DMS53 (cell line): ENCODE measurements at regions not wholly inside any gene's neighbourhood (a gene's known extent, or its start where the extent isn't known, plus 50 kb on each side); places are given as distances from the start of the nearest gene placed in this dataset.
"Not testable (repeated sequence)": the region's sequence is repeated elsewhere in the genome, so short reads cannot be mapped to it uniquely, and the experiment has no call there.

ENCODE experiments used
- DNase-seq: peaks from one replicate; lab custom pipeline; 2025; lab: John Stamatoyannopoulos, UW

DNA sequence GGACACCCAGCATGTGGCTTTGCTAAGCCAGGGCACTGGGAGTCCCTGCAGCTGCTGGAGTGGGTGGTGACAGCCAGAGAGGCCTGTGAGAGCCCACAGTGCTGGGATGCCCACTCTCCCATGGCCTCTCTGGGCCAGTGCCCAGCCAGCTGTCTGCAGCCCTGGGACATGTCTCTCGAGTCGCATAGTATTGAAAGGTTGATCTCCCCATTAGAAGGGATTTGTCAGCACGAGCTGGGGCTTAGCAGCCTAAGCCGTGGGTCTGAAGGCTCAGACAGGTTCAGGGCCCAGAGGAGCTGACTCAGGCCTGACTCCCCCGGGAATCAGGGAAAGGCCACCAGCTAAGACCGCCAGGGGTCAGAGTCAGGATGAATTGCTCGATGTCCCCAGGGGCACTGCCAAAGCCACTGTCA is 53.5 kb downstream of the FOXD2 start:
- no peak for DNase-seq

GRCh38 chr1:47495176-47495713 is 57.4 kb downstream of the FOXD2 start:
- no peak for DNase-seq

DNA sequence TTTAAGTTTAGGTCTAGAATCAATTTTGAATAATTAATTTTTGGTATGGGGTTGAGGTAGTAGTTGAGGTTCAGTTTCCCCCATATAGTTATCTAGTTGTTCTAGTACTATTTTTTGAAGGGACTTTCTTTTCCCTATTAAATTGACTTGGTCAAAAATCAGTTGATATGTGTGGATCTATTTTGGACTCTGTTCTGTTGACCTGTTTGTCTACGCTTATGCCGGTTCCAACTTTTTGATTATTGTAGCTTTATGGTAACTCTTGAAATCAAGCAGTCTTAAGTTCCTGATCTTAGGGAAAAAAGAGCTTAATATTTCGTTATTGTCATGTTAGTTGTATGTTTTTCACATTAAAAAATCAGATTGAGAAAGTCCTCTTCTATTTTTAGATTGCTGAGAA is 60.7 kb downstream of the FOXD2 start:
- DNase-seq, result no peak

DNA sequence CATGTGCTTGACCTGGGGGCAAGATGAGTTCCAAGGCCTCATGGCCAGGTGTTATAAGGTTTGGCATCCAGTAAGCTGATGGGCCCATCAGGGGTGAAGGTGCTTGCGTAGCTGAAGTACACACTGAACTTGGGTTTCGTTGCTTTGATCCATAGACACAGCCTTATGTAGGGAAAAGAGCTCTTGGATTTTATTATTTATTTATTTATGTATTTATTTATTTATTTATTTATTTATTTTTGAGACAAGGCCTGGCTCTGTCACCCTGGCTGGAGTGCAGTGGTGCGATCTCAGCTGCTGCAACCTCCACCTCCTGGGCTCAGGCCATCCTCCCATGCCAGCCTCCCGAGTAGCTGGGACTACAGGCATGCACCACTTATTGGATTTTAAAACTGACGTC is 63.2 kb downstream of the FOXD2 start:
- DNase-seq, result no peak

DNA sequence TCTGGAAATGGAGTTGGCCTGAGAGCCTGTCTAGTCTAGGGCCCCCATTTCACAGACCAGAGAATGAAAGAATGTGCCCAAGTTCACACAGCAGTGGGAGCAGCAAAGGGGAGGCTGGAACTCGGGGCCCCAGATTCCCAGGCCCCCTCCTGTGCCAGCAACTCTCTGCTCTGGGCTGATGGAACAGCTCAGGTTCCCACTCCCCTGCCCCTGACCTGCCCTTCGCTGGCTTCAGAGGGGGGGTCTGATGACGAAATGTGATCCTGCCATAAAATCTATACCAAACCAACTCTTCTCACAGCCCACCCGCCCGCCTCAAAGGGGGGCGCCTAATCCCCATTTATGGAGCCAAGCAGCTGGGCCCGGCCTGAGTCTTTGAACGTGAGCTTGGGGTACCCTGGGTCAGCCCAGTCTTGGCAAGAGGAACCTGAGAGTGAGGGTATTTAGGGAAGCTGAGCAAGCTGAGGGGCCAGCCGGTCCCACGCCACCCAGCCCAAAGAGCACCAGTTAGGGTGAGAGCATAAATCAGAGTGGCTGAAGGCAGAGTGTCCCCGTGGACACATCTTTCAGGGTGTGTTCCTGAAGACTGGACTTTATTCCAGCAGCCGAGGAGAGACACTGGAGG is 65.0 kb downstream of the FOXD2 start:
- no peak for DNase-seq

DNA sequence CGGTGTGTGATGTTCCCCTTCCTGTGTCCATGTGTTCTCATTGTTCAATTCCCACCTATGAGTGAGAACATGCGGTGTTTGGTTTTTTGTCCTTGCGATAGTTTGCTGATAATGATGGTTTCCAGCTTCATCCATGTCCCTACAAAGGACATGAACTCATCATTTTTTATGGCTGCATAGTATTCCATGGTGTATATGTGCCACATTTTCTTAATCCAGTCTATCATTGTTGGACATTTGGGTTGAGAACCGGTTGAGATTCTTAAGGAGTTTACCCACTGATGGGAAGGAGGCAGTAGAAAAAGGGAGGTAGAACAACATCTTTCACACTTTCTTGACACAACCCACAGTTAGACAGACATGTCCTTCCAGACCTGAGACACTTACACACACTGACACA is 67.0 kb downstream of the FOXD2 start:
- not testable (repeated sequence) for DNase-seq

DNA sequence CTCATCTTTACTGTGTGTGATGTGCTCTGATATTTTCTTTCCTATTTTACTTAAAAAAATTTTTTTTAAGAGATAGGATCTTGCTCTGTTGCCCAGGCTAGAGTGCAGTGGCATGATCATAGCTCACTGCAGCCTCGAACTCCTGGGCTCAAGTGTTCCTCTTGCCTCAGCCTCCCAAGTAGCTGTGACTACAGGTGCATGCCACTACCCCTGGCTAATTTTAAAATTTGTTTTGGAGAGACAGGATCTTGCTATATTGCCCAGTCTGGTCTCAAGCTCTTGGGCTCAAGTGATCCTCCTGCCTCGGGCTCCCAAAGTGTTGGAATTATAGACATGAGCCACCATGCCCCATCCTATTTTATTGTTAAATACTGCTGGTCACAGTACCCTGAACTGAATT is 67.4 kb downstream of the FOXD2 start:
- no peak for DNase-seq

DNA sequence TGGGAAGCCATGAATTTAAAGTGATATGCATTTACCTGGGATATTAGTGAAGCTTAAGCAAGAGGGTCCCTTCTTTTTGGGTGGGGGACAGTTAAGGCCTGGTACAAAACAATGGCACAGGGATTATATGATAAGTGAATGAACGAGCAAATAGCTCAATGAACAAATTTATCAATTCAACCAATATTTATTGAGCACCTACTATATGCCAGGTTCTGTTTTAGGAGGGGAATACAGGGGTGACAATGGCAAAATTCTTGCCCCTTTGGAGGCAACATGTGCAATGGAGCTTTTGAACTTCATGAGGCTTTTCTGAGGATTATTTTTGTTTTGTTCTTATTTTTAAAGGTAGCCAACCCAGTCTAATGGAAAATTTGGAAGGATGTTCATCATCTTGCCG is 68.2 kb downstream of the FOXD2 start:
- DNase-seq, result no peak

GRCh38 chr1:47507144-47507543 is 69.3 kb downstream of the FOXD2 start:
- no peak for DNase-seq

- DNase-seq, result peak; percentile 79
Measured at GRCh38 chr1:47507881-47508701, 70.2 kb downstream of the FOXD2 start.

DNA sequence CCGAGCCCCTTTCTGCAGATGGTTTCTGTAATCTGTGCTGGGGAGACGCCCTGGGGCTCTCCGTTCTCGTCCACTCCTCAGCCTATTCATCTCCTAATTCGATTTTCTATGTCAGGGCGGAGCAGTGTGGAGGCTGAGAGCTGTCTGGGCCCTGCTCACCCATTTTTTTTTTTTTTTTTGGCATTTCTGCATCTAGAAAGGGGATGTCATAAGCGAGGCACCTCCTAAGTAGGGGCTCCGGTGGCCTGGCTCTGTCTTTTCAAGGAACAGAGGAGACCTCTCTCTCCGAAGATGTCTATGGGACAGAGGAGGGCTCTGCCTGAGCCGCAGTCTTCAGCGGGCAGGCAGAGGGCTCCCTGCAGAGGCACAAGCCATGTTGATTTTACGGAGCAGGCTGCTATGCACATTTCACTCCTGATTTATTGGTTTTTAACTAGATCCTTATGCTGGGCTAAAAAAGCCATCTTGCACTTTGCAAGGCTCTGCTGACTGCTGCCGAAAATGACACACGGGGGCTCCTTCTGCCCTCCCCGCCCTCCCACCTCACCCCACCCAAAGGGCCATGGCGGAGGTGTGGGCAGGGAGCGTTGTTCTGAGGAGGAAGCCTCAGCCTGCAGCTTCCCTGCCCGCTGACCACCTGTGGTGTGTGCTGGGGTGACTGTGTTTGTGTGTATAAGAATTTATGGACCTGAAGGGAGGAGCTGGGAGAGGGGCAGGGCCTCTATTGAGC is 71.0 kb downstream of the FOXD2 start:
- peak; percentile 50 for DNase-seq

DNA sequence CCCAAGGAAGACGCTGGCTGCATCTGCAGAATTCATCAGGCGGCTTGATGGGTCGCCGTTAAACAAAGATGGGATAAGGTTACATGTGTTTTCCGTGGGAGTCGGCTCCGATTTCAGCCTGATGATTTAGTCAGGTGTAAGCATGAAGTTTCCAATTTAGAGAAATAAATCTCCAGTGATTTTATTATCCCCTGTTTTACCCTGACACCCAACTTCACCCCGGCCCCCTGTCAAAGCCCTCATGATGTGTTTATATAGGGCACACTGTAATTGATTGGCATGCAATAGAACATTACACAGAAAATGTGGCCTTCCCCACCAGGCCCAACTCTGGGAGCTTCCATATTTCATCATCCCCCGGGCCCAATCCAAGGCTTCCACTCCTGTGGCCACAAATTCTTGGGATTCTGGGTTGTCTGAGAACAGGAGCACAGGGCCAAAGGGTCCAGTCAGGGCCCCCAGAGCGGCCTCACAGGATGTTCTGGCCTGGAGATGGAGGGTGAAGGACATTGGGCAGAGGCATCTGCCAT is 72.5 kb downstream of the FOXD2 start:
- no peak for DNase-seq

- no peak for DNase-seq
Measured at GRCh38 chr1:47511825-47512224, 74.0 kb downstream of the FOXD2 start.

- DNase-seq, result no peak
Measured at GRCh38 chr1:47513393-47513792, 75.5 kb downstream of the FOXD2 start.

GRCh38 chr1:47514229-47514628 is 76.4 kb downstream of the FOXD2 start:
- DNase-seq, result no peak

GRCh38 chr1:47515164-47515789 is 77.4 kb downstream of the FOXD2 start:
- no peak for DNase-seq

- no peak for DNase-seq
Measured at GRCh38 chr1:47517946-47518345, 80.1 kb downstream of the FOXD2 start.

- no peak for DNase-seq
Measured at GRCh38 chr1:47519491-47519890, 81.6 kb downstream of the FOXD2 start.

- no peak for DNase-seq
Measured at GRCh38 chr1:47519971-47520370, 82.1 kb downstream of the FOXD2 start.

DNA sequence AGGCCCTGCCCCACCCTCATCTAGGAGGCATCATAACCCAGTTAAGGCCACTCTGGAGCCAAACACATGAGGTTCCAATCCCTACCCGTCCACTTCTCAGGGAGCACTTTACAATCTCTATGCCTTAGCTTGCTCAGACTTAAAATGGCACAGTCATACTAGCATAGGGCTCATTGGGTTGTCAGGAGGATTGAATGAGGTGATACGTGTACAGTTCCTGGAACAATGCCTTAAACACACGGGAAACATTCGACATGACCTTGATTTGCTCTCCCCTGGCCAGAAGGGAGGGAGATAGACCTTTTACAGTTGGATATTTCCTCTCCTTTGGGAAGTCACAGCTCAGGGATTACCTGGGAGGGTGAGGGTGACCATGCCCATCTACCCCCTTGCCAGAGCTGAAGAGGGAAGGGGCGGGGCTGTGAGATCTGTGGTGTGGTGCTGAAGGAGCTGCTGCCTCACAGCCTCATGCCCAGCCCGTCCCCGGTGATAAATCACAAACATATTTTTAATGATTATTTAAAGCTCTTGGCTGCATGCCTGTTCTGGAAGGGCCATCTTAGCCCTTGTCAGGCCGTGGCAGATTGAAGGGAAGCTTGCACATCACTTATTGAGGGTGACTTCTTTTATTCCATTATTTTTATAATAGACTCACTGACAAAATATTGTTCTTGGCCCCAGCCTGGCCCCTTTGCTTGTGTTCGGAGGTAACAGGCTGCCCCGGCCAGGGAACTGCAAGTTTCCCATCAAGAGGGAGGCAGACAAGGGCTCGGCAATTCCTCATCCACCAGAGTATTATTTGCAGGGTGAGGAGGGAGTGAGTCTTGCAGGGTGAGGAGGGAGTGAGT is 83.4 kb downstream of the FOXD2 start:
- no peak for DNase-seq
